Keratinocyte (primary cell): ENCODE measurements at regions not wholly inside any gene's neighbourhood (a gene's known extent, or its start where the extent isn't known, plus 50 kb on each side); places are given as distances from the start of the nearest gene placed in this dataset.

Experiments used
- CTCF ChIP-seq, 3 experiments: IDR thresholded peaks in 1 of 3; conservative IDR thresholded peaks in 1 of 3; optimal IDR thresholded peaks in 1 of 3; 2 replicates in 2 of 3; 3 replicates in 1 of 3; pipeline versions ENCODE3 to v1.5.1; 2011; ENCODE audit warnings: low read length in 3 of 3, mild to moderate bottlenecking in 3 of 3, moderate library complexity in 2 of 3, control low read depth in 1 of 3, inconsistent platforms in 1 of 3; ENCODE audit not compliant: insufficient read depth in 2 of 3; ENCODE audit errors: extremely low read depth in 1 of 3
- EZH2 ChIP-seq: IDR thresholded peaks from one replicate; pipeline ENCODE4 v1.6.1; 2012; ENCODE audit warnings: inconsistent platforms, mild to moderate bottlenecking, low read length, moderate library complexity

GRCh38 chr3:59407425-59407824 is 357.6 kb upstream of the CFAP20DC start:
- no peak for TF ChIP-seq CTCF (optimal IDR thresholded peaks at IDR 0.05 in 1 of 3, IDR thresholded peaks at IDR 0.05 in 1 of 3, conservative IDR thresholded peaks at IDR 0.05 in 1 of 3; ENCODE audit: extremely low read depth in 1 of 3, insufficient read depth in 2 of 3, low read length in 3 of 3)
- no peak for TF ChIP-seq EZH2
